GM12891 (cell line): ENCODE measurements at regions not wholly inside any gene's neighbourhood (a gene's known extent, or its start where the extent isn't known, plus 50 kb on each side); places are given as distances from the start of the nearest gene placed in this dataset.

Experiments used
- PAX5 ChIP-seq: IDR thresholded peaks from 2 replicates; pipeline ENCODE4 v1.6.1; 2011; ENCODE audit warnings: low read length, moderate library complexity, mild to moderate bottlenecking; ENCODE audit not compliant: insufficient read depth, severe bottlenecking
- POLR2A ChIP-seq: IDR thresholded peaks from 2 replicates; pipeline ENCODE4 v1.6.1; 2011; ENCODE audit warnings: low read depth, low read length, control low read depth
- POLR2AphosphoS5 ChIP-seq: IDR thresholded peaks from 2 replicates; pipeline ENCODE4 v1.6.1; 2011; ENCODE audit warnings: low read depth, low read length, control low read depth
- POU2F2 ChIP-seq: IDR thresholded peaks from 2 replicates; pipeline ENCODE4 v1.6.1; 2011; ENCODE audit warnings: low read depth, mild to moderate bottlenecking, control low read depth, low read length, moderate library complexity
- SPI1 ChIP-seq: IDR thresholded peaks from 2 replicates; pipeline ENCODE4 v1.6.1; 2011; ENCODE audit warnings: low read depth, low read length, control low read depth
- TAF1 ChIP-seq: IDR thresholded peaks from 2 replicates; pipeline ENCODE4 v1.6.1; 2011; ENCODE audit warnings: low read depth, low read length, control low read depth

- TF ChIP-seq POLR2A (no peak), POLR2AphosphoS5 (no peak), TAF1 (no peak), SPI1 (no peak), PAX5 (no peak), POU2F2 (no peak)
These were observed 1314.1 kb upstream of the CDH6 start for GRCh38 chr5:29879401-29879800.
